GM19043 (cell line): ENCODE measurements at regions not wholly inside any gene's neighbourhood (a gene's known extent, or its start where the extent isn't known, plus 50 kb on each side); places are given as distances from the start of the nearest gene placed in this dataset.
"Not testable (repeated sequence)": the region's sequence is repeated elsewhere in the genome, so short reads cannot be mapped to it uniquely, and the experiment has no call there.

ENCODE experiments used
- ATAC-seq: cut with Tn5 transposase; IDR thresholded peaks from one replicate; pipeline ENCODE4 v1.9.1; 2021; ENCODE audit warnings: low read depth; ENCODE audit not compliant: unreplicated experiment

DNA sequence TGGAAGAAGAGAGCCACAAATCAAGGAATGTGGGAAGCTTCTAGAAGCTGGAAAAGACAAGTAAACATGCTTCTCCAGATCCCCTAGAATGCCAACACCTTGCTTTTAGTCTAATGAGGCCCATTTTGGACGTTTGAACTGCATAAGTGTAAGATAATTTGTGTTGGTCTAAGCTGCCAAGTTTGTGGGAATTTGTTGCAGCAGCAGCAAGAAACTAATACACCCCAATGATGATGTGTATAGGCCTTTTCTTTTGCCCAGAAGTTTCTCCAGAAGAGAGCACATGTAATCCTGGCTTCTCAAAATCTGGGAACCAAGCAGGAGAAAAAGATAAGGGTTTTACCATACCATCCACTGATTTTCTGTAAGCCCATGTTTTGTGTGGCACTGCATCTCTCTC lies 96.1 kb upstream of the DPT start:
- ATAC-seq: no peak

DNA sequence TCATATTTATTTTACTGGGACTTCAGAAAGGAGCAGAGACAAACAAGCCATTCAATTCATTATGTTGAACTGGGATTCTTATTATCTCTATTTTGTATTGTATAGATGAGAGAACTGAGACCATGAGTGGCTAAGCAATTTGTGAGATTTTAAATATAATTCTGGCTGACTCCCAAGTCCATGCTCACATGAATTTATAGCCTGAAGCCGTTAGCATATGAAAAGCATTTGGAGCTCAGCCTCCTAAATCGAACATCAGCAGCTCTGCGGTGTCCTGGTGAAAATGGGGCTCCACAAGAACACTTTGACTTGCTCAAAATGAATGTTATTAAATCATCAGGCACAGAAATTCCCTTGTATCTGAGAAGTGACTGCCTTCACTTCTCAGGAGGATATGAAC lies 96.8 kb upstream of the DPT start:
- no peak for ATAC-seq

DNA sequence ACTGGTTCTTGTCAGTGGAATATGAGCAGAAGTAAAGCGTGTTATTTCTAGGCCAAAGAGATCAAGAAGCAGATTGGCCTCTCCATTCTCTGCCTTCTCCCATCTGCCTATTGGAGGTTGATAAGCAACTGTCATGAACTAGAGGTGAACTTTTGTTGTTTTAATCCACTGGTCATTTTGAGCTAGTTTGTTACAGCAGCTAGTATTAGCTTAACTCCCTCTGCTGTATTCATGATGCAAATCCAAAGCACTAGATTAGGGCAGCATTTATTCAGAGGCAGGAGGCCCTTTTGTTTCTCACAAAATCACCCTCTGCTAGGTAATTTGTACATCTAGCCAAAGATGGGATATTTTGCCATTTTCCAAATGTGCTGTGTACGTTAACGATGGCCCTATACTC lies 97.3 kb upstream of the DPT start:
- no peak for ATAC-seq

DNA sequence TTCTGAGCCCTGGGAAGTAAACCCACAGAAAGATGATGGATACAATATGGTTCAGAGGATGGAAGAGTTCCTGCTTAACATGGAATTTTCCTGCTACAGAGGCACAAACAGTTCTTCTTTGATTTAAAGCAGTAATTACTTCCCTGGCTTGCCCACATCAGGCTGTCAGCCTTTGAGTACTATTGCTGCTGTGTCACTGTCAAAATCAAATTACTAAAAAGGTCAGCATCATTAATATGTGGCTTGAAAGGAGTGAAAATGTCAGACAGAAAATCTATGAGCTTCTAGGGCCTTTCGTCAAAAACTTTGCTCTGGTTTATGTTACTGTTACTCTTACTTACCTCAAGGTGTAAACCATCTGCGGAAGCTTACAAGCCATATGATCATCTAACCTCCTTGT lies 98.6 kb upstream of the DPT start:
- no peak for ATAC-seq

DNA sequence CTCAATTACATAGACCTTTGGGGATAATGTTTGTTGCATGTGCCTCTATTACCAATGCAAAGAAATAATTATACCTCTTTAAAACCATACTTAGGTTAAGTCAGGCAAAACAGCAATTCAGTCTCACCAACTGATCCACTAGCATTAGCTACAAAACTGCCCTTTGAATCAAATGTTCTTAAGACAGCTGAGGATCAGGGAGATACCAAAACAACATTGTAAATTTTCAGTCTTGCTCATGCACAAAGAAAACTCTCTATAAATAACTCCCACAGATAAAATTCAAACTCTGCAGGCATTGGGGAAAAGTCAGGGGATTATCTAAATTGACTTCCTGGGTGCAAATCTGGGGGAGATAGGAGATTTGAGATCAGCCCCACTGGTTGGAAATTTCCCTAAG lies 100.9 kb upstream of the DPT start:
- no peak for ATAC-seq

DNA sequence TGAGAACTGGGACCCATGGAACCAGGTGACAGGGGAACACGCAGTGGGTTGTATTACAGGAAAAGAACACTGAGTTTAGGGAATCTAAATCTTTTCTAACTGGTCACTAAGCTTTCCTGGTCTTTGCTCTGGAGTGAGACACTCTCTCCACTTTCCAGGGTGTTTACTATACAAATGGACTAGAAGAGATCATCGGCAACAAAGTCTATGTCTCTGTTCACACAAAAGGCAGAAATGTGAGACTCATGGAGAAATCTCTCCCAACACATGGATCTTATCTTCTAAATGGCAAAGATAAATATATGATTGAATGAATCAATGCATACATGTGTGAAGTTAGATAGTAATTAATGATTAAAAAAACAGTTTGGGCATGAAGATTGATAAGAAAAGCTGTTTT lies 101.6 kb upstream of the DPT start:
- ATAC-seq: no peak

DNA sequence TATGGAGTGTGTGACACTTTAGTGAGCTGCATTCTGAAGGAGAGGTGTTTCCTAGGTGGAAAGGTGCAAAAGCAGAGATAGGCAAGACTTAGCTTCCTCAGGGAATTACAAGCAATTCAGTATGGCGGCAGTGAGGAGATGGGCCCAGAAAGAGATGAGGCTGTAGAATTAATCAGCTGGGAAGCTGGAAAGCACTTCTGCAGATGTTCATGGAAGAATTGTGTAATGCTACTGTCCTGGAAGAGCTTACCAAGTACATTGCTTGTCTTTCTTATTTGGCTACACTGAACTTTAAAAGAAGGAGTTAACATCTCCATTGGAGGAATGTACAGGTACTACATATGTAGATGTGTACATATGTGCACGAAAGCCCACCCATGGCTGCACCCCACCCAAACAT lies 103.7 kb upstream of the DPT start:
- ATAC-seq: no peak

DNA sequence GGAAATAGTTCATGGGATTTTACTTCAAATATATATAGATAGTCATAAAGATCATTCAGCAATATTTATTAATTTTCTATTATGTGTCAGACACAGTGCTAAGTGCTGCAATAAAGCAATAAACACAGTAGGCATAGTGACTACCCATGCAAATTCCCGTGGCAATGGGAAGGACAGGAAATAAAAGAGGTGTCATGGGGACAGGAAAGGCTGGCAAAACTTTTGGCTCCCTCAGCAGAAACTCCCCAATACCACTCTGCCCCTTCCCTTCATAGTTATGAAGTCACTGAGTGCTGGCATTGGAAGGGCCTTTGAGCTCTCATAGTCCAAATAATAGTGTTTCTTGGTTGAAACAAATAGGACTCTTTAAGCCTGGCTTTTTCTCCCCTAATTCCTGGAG lies 104.4 kb upstream of the DPT start:
- ATAC-seq: no peak

DNA sequence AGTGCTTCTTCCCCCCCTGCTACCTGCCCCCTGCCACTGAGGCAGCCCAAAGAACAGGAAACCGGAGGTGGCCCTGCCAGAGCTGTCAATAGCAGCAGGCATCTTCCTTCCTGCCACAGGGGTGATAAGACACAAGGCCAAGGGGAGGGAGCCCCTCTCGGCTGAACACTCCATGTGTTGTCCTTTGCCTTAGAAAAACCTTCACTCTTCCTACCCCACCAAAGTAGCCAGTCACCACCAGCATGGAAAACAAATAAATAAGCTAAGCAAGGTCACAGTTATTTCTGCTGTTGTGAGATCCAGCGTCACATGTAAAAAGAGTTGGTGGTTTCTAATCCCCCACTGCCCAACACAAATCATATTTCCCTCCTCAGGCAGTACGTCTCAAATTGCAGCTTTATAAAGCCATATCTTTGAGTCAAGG lies 104.8 kb upstream of the DPT start:
- no peak for ATAC-seq

DNA sequence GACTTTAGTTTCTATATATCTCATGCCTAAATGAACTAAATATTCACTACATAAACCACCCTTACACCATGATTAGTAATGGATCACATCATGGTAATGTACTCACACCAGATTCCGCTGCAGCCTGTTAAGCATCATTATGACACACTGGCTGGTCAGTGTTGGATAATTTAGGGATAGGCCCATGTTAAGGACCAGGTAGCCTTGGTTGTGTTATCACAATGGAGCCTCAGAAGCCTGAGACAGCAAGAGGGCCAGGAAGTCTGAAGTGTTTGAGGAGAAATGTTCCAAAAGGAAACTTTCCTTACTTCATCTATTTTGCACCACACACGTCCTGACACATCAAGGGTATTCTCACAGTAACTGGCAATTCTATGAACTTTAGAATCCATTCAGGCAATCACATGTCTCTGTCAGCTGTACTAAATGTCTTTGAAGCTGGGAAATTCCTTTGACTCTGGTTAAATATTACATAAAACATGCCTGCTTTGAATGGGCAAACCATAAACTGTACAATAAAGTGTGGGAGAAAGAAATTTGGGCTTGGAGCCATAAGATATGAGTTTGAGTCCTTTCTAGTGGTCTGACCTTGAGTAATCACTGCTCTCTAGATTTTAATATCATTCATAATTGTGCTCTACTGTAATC lies 105.3 kb upstream of the DPT start:
- ATAC-seq: no peak

DNA sequence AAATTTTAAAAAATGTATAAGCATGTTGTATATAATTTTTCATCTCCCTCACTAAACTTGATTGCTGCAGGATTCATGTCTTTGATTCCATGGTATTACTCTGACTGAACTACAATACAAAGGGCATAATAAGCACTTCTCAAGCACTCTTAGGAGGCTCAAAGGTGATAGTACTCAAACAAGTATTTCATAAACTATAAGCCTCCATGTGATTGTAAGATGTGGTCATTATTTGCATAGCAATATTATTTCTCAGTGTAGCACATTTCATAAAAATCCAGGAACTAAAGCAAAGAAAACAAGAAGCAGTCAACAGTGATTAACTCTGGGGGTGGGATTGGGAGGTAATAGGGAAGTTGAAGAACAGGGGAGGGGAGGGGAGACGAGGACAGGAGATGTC lies 106.2 kb upstream of the DPT start:
- no peak for ATAC-seq

DNA sequence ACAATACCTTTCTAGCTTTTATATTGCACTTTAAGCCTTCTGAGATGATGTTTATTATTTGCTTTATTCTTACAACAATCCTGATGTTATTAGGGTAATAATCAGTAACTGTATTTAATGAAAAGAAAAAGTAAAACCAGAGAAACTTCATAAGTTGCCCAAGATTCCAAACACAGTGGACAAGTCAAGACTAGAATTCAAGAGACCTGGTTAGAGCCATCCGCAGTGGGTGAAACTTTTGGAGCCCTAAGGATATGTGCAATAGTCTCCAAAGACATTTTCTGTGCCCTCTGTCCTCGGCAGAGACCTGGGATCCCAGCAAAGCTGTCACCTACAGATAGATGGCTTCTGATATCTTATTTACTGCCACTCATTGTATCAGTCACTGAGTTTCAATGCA lies 106.8 kb upstream of the DPT start:
- no peak for ATAC-seq

DNA sequence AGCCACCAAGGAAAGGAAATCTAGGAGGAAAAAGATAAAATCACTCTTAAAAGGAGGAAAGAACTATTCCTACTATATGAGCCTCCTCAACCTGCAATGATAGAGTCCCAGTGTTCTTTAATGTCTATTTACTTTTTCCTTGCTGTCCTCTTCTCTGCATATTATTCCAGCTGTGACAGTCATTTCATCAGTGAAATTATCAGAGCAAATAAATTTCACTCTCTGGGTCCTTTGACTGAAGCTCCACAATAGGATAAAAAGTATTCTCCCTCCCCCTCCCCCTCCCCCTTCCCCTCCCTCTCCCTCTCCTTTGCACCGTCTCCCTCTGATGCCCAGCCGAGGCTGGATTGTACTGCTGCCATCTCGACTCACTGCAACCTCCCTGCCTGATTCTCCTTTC lies 107.5 kb upstream of the DPT start:
- no peak for ATAC-seq

DNA sequence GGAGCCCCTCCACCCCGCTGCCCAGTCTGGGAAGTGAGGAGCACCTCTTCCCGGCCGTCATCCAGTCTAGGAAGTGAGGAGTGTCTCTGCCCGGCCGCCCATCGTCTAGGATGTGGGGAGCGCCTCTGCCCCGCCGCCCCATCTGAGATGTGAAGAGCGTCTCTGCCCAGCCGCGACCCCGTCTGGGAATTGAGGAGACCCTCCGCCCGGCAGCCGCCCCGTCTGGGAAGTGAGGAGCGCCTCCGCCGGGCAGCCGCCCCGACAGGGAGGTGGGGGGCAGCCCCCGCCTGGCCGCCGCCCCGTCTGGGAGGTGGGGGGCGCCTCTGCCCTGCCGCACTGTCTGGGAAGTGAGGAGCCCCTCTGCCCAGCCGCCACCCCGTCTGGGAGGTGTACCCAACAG lies 108.2 kb upstream of the DPT start:
- ATAC-seq: not testable (repeated sequence)

DNA sequence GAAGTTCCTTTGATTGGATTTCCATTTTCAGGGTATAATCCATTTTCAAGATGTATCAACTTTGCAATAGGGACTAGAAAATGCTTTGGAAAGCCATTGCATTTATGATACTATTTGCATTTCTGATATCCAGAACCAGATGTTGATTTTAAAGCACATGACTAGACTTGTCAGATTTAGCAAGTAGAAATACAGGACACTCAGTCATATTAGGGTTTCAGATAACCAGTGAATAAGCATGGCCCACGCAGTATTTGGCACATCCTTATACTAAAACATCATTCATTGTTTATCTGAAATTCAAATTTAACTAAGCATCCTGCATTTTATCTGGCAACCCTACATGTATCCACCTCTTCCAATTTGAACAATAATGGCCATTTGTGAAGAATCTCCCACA lies 113.3 kb upstream of the DPT start:
- ATAC-seq: no peak

DNA sequence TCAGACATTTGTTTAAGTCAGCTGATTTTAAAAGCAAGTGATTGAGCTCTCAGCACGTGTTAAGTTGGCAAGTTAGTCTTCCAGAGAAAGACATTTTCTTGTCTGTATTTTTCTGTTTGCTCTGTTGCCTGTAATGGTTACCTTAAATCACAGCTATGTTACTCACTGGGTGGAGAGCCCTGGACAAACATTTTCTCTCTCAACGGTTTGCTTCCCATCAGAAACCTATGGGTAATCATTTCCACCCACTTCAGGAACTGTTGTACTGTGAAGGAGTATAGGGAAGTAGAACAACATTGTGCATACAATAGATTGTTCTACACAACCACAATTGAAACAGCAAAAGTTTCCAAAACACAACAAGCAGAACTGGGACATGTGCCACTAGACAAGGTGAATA lies 113.9 kb upstream of the DPT start:
- no peak for ATAC-seq

DNA sequence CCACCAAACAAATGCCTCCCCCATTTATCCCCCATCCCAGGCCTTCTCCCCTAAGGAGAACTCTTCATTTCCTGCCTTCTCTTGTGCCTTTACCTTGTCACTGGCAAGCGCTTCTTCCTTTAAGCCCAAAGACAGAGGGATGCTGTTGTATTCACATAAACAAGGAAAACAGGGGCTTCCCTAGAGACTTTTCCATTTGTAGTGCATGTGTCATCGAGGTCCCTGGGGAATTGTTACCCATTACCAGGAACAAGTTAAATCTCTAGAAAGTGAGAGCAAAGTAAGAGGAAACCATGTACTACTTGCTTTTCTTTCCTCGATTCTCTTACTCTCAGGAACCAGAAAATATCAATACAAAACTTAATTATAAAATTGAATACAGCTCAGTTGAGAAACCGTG lies 114.4 kb upstream of the DPT start:
- ATAC-seq: no peak

DNA sequence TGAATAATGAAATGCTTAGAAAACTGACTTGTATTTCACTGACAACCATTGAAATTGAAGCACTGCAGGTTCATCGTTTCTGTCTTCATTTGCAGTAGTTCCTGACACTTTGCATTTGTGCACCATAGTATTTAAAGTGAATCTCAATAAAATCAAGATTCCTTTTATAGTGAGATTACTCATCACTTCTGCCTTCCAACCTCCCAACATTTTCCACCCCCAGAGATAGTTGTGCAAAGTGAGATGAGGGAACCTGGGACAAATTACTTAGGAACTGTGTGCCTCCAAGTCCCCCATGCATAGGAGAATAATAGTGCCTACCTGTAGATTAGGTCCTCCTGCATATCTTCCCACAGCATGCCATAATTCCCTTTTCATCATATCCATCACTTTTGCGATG lies 114.9 kb upstream of the DPT start:
- ATAC-seq: no peak

DNA sequence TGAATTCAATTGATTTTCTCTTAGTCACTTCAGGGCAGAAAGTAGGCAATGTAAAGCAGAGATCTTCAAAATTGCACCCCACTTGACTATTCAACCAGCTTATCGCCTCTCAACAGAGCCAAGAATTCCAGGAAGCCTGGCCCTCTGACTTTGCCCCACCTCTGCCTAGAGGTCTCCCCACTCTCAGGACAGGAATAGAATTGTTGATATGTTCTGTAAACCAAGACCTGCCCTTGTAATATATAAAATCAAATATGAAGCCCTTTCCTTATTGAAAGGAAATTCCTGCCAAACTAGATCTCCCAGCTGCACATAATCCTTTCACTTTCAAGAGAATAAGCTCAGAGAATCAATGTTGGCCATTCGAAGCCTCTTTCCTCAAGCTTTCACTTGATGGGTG lies 116.1 kb upstream of the DPT start:
- ATAC-seq: no peak

DNA sequence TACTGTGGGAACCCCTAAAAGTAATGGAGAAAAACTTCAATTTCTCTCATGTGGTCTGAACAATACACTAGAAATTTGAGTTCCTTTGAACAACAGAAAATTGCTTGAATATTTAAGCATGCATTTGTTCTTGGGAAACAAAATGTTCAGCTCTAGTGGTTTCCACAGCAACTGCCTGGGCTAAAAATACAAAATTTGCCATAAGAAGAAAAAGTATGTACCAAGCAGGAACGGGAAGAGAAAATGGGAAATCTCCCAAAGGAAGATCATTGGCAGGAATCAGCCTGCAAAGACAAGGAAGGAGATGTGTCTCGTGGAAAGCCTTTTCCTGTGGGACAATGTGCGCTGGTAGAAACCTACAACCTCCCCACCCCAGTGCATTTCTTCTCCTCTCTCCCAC lies 119.0 kb upstream of the DPT start:
- no peak for ATAC-seq

DNA sequence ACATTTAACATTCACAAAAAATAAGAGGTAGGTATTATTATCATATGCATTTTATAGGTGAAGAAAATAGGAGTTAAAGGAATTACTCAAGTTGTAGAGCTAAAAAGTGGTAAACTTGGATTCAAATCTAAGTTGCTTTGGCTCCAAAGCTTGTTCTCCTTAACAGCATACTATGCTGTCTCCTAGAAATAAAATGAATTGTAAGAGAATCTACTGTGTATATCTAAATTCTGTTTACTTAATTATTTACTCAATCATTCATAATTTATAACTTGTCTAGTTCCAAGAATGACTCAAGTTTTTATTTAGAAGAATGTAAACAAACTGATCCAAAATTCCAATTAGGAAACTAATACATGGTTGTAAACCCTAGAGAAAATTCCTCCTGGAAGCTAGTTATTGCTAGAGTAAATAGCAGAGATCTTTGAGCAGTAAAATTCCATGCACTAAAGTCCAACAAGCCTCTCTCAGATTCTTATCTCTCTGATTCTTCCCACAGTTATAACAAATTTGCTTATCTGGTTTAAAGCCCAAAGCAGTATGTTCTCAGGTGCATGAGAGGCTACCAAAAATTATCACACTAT lies 132.5 kb upstream of the DPT start:
- ATAC-seq: no peak

DNA sequence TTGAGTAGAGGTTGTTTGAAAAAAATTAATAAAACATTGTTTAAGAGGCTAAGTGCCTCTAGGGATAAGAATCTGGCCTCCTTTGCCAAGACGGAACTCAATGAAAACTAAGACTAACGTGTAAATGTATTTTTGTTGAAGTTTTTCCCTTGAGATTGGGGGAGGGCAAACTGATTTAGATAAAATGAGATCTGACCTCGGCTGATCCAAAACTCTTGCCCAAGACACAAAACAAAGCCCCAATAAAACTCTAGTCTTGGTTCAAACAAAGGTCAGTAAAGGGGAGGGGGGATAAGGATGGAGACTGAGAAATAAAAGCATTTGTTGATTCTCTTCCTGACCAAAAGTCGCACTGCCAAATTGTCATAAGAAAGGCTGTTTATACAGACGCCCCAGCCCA lies 134.8 kb upstream of the DPT start:
- no peak for ATAC-seq

DNA sequence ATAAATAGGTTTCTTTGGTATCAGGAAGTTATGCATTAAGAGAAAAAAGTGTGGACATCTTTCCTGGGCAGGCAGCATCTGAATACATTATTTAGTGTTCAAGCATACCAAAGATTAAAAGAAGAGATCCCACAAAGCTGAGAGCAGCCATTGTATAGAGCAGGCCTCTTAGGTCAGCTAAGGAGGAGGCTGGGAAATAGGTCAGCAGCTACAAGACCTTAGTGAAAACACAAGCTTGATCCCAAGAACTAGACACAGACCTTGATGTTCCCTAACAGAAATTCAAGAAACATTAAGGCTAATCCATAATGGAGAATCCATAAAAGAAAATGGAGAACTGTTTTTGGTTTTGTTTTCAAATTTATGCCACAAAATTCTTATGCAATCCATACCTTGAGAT lies 135.3 kb upstream of the DPT start:
- ATAC-seq: no peak
